HEK293T (cell line): ENCODE measurements at regions not wholly inside any gene's neighbourhood (a gene's known extent, or its start where the extent isn't known, plus 50 kb on each side); places are given as distances from the start of the nearest gene placed in this dataset.

Source experiments
- ELF4 ChIP-seq: fragments of 450-650 bp; IDR thresholded peaks from 2 replicates; pipeline ENCODE4 v1.6.1; 2017; ENCODE audit warnings: antibody characterized with exemption
- FOXA1 ChIP-seq: fragments of 450-650 bp; IDR thresholded peaks from 2 replicates; pipeline ENCODE4 v1.6.1; 2016; ENCODE audit warnings: mild to moderate bottlenecking
- FOXK2 ChIP-seq: fragments of 450-650 bp; IDR thresholded peaks from 2 replicates; pipeline ENCODE4 v1.6.1; 2016; ENCODE audit warnings: mild to moderate bottlenecking
- FOXM1 ChIP-seq: fragments of 450-650 bp; IDR thresholded peaks from 2 replicates; pipeline ENCODE4 v1.6.1; 2017; ENCODE audit warnings: mild to moderate bottlenecking, borderline replicate concordance
- L3MBTL2 ChIP-seq: fragments of 450-650 bp; conservative IDR thresholded peaks from 2 replicates; pipeline ENCODE4 v1.6.1; 2016; ENCODE audit warnings: mild to moderate bottlenecking
- LEF1 ChIP-seq: fragments of 450-650 bp; IDR thresholded peaks from 2 replicates; pipeline ENCODE4 v1.6.1; 2017; ENCODE audit warnings: mild to moderate bottlenecking, borderline replicate concordance
- NFRKB ChIP-seq: fragments of 450-650 bp; IDR thresholded peaks from 2 replicates; pipeline ENCODE4 v1.6.1; 2016; ENCODE audit warnings: mild to moderate bottlenecking, moderate library complexity
- PKNOX1 ChIP-seq: fragments of 450-650 bp; IDR thresholded peaks from 2 replicates; pipeline ENCODE4 v1.6.1; 2016
- SP1 ChIP-seq: fragments of 450-650 bp; IDR thresholded peaks from 2 replicates; pipeline ENCODE4 v1.6.1; 2017
- SUZ12 ChIP-seq: fragments of 450-650 bp; IDR thresholded peaks from 2 replicates; pipeline ENCODE4 v1.6.1; 2016; ENCODE audit warnings: mild to moderate bottlenecking
- TARDBP ChIP-seq: fragments of 450-650 bp; IDR thresholded peaks from 2 replicates; pipeline ENCODE4 v1.6.1; 2016

- no peak for TF ChIP-seq SUZ12
- no peak for TF ChIP-seq FOXA1
- TF ChIP-seq FOXK2 = no peak
- TF ChIP-seq ELF4 = no peak
- TF ChIP-seq FOXM1 = no peak
- no peak for TF ChIP-seq PKNOX1
- no peak for TF ChIP-seq L3MBTL2
- TF ChIP-seq TARDBP = no peak
- TF ChIP-seq SP1 = no peak
- no peak for TF ChIP-seq LEF1
- TF ChIP-seq NFRKB = no peak
These were observed 228.9 kb upstream of the TTC29 start for GRCh38 chr4:147174591-147174990.
